ENCODE measurements at regions not wholly inside any gene's neighbourhood (a gene's known extent, or its start where the extent isn't known, plus 50 kb on each side); places are given as distances from the start of the nearest gene placed in this dataset.

- ChIA-PET CTCF (interaction anchor here (1.0 kb wide), 1 partner anchor 9 kb away, joined by 3 read pairs; no protein-coding TSS in a partner anchor), POLR2A (no interaction called here)
- H3K4me3 ChIP-seq (ENCODE audit: control insufficient read depth in 1 of 7, extremely low read depth in 1 of 7, insufficient read depth in 4 of 7, low read depth in 2 of 7, low read length in 6 of 7), result no peak overlapping the region
- H3K4me1 ChIP-seq (ENCODE audit: control extremely low read depth in 1 of 4, control insufficient read depth in 4 of 4, insufficient read depth in 4 of 4, low read length in 3 of 4), result no peaks in the 10 kb centered on the region
- no peak for DNase-seq
- H3K9me3 ChIP-seq (ENCODE audit: control extremely low read depth in 1 of 5, control insufficient read depth in 4 of 5, insufficient read depth in 2 of 5, low read depth in 1 of 5, low read length in 4 of 5), result no peaks in the 10 kb centered on the region
- 98% methylated on average over 11 of the region's 24 CpGs for WGBS (ENCODE audit: insufficient coverage)
- no peak overlapping the region for H3K27ac ChIP-seq (ENCODE audit: insufficient read depth in 1 of 2, low read depth in 1 of 2, low read length in 2 of 2, poor library complexity in 1 of 2, severe bottlenecking in 2 of 2)
- H3K27me3 ChIP-seq (replicated peaks in 2 of 5; ENCODE audit: control insufficient read depth in 4 of 5, insufficient read depth in 5 of 5, low read length in 4 of 5), result peaks cover 0 to 35% (median 3%) of the 10 kb centered on the region in 5 experiments
- no peaks in the 10 kb centered on the region for H3K36me3 ChIP-seq (ENCODE audit: control insufficient read depth in 4 of 4, insufficient read depth in 4 of 4, low read length in 3 of 4)
Measured at GRCh38 chr12:105562199-105562971, 231.9 kb downstream of the C12orf75 start.

DNA sequence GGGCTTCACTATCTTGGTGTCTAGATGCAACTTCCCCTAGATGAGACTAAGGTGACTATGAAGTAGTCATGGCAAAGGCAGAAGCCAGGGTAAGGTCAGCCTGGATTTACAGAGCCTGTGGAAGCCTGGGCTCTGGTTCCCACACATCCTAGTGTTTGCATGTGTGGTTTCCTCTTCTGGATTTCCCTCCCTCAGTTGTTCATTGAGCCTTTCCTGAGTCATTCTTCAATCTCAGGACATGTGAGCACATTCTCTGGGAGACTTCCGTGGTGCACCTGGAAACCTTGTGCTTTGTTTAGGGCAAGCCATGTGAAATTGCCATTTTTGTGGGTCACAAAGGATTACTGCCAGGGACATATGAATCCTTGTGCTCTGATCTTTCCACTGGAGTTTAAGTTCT, 236.6 kb downstream of the C12orf75 start:
- H3K36me3 ChIP-seq (ENCODE audit: control insufficient read depth in 4 of 4, insufficient read depth in 4 of 4, low read length in 3 of 4), result no peaks in the 10 kb centered on the region
- no peaks in the 10 kb centered on the region for H3K4me1 ChIP-seq (ENCODE audit: control extremely low read depth in 1 of 4, control insufficient read depth in 4 of 4, insufficient read depth in 4 of 4, low read length in 3 of 4)
- POLR2A ChIA-PET, result no interaction called here
- DNase-seq, result no peak
- CTCF ChIA-PET, result no interaction called here
- peaks cover 0 to 1% (median 0%) of the 10 kb centered on the region in 5 experiments for H3K9me3 ChIP-seq (ENCODE audit: control extremely low read depth in 1 of 5, control insufficient read depth in 4 of 5, insufficient read depth in 2 of 5, low read depth in 1 of 5, low read length in 4 of 5)
- peaks cover 0 to 25% (median 3%) of the 10 kb centered on the region in 5 experiments for H3K27me3 ChIP-seq (replicated peaks in 2 of 5; ENCODE audit: control insufficient read depth in 4 of 5, insufficient read depth in 5 of 5, low read length in 4 of 5)
- no peak overlapping the region for H3K4me3 ChIP-seq (ENCODE audit: control insufficient read depth in 1 of 7, extremely low read depth in 1 of 7, insufficient read depth in 4 of 7, low read depth in 2 of 7, low read length in 6 of 7)
- 75% methylated on average over 1 of the region's 1 CpG for WGBS (ENCODE audit: insufficient coverage)
- H3K27ac ChIP-seq (ENCODE audit: insufficient read depth in 1 of 2, low read depth in 1 of 2, low read length in 2 of 2, poor library complexity in 1 of 2, severe bottlenecking in 2 of 2), result no peak overlapping the region

GRCh38 chr12:105569886-105570285, 239.4 kb downstream of the C12orf75 start:
- POLR2A ChIA-PET, result no interaction called here
- CTCF ChIA-PET, result no interaction called here
- no peaks in the 10 kb centered on the region for H3K36me3 ChIP-seq (ENCODE audit: control insufficient read depth in 4 of 4, insufficient read depth in 4 of 4, low read length in 3 of 4)
- H3K9me3 ChIP-seq (ENCODE audit: control extremely low read depth in 1 of 5, control insufficient read depth in 4 of 5, insufficient read depth in 2 of 5, low read depth in 1 of 5, low read length in 4 of 5), result peaks cover 0 to 4% (median 0%) of the 10 kb centered on the region in 5 experiments
- H3K4me1 ChIP-seq (ENCODE audit: control extremely low read depth in 1 of 4, control insufficient read depth in 4 of 4, insufficient read depth in 4 of 4, low read length in 3 of 4), result no peaks in the 10 kb centered on the region
- DNase-seq, result peak; percentile 9 to 43 (median 33)
- 53% methylated on average over 2 of the region's 3 CpGs for WGBS (ENCODE audit: insufficient coverage)
- H3K4me3 ChIP-seq (ENCODE audit: control insufficient read depth in 1 of 7, extremely low read depth in 1 of 7, insufficient read depth in 4 of 7, low read depth in 2 of 7, low read length in 6 of 7), result no peak overlapping the region
- H3K27me3 ChIP-seq (replicated peaks in 2 of 5; ENCODE audit: control insufficient read depth in 4 of 5, insufficient read depth in 5 of 5, low read length in 4 of 5), result peaks cover 0 to 34% (median 4%) of the 10 kb centered on the region in 5 experiments
- no peak overlapping the region for H3K27ac ChIP-seq (ENCODE audit: insufficient read depth in 1 of 2, low read depth in 1 of 2, low read length in 2 of 2, poor library complexity in 1 of 2, severe bottlenecking in 2 of 2)

- Histone ChIP-seq H3K36me3 (ENCODE audit: control insufficient read depth in 4 of 4, insufficient read depth in 4 of 4, low read length in 3 of 4) (no peaks in the 10 kb centered on the region), H3K9me3 (ENCODE audit: control extremely low read depth in 1 of 5, control insufficient read depth in 4 of 5, insufficient read depth in 2 of 5, low read depth in 1 of 5, low read length in 4 of 5) (peaks cover 0 to 4% (median 0%) of the 10 kb centered on the region in 5 experiments), H3K27me3 (replicated peaks in 2 of 5; ENCODE audit: control insufficient read depth in 4 of 5, insufficient read depth in 5 of 5, low read length in 4 of 5) (peaks cover 0 to 32% (median 4%) of the 10 kb centered on the region in 5 experiments), H3K4me3 (ENCODE audit: control insufficient read depth in 1 of 7, extremely low read depth in 1 of 7, insufficient read depth in 4 of 7, low read depth in 2 of 7, low read length in 6 of 7) (no peak overlapping the region), H3K4me1 (ENCODE audit: control extremely low read depth in 1 of 4, control insufficient read depth in 4 of 4, insufficient read depth in 4 of 4, low read length in 3 of 4) (no peaks in the 10 kb centered on the region), H3K27ac (ENCODE audit: insufficient read depth in 1 of 2, low read depth in 1 of 2, low read length in 2 of 2, poor library complexity in 1 of 2, severe bottlenecking in 2 of 2) (no peak overlapping the region)
- ChIA-PET CTCF (no interaction called here), POLR2A (no interaction called here)
- WGBS (ENCODE audit: insufficient coverage), result 93% methylated on average over 4 of the region's 4 CpGs
- no peak for DNase-seq
Measured at GRCh38 chr12:105570944-105571343, 240.5 kb downstream of the C12orf75 start.

DNA sequence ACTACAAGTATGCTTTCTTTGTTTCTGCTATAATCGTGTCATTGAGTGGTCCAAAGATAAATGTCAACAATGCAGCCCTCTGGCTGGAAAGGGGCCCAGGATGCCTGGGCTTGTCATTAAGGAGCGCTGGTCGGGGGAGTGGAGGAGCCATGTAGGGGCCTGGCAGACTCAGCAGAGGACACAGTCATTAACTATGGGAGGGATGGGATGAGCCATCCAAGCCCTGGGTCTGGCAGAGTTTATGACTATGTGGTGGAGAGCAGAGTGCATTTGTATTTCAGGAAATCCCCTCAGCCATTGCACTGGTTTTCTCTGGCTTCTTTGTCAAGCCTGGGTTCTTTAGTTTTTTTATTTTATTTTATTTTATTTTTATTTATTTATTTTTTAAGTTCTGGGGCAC, 243.1 kb downstream of the C12orf75 start:
- no peak overlapping the region for H3K4me3 ChIP-seq (ENCODE audit: control insufficient read depth in 1 of 7, extremely low read depth in 1 of 7, insufficient read depth in 4 of 7, low read depth in 2 of 7, low read length in 6 of 7)
- H3K4me1 ChIP-seq (ENCODE audit: control extremely low read depth in 1 of 4, control insufficient read depth in 4 of 4, insufficient read depth in 4 of 4, low read length in 3 of 4), result no peaks in the 10 kb centered on the region
- H3K36me3 ChIP-seq (ENCODE audit: control insufficient read depth in 4 of 4, insufficient read depth in 4 of 4, low read length in 3 of 4), result no peaks in the 10 kb centered on the region
- peaks cover 0 to 4% (median 0%) of the 10 kb centered on the region in 5 experiments for H3K9me3 ChIP-seq (ENCODE audit: control extremely low read depth in 1 of 5, control insufficient read depth in 4 of 5, insufficient read depth in 2 of 5, low read depth in 1 of 5, low read length in 4 of 5)
- H3K27ac ChIP-seq (ENCODE audit: insufficient read depth in 1 of 2, low read depth in 1 of 2, low read length in 2 of 2, poor library complexity in 1 of 2, severe bottlenecking in 2 of 2), result no peak overlapping the region
- peaks cover 0 to 20% (median 3%) of the 10 kb centered on the region in 5 experiments for H3K27me3 ChIP-seq (replicated peaks in 2 of 5; ENCODE audit: control insufficient read depth in 4 of 5, insufficient read depth in 5 of 5, low read length in 4 of 5)
- DNase-seq, result no peak
- 97% methylated on average over 3 of the region's 3 CpGs for WGBS (ENCODE audit: insufficient coverage)
- ChIA-PET CTCF (no interaction called here), POLR2A (no interaction called here)

DNA sequence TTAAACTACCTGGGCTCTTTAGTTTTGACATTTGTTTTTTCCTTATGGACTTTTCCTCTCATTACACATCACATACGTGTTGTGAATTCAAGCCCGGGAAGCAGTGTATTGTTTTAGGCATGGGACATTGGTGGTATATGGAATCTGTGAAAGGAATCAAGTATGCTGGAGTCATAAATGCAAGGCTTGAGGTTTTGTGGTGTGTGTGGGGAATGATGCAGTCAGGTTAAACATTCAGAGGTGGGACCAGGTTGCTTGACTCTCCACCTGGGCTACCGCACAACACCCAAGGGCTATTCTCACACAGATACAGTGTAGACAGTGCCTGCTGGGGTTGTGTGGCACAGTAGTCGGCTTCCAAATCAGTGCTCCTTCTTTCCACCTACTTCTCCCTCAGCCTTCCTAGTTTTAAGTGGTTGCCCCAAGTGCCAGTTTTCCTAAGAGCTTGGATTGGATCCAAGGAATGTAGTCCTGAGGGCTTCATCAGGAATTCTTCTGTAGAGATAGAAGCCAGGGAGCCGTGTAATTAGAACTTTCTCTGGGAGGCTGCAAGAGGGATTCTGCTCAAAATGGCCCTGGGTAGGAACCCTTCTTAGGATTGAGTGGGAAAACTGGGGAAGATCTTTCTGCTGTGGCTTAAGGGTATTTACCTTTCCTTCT, 243.7 kb downstream of the C12orf75 start:
- Histone ChIP-seq H3K4me1 (ENCODE audit: control extremely low read depth in 1 of 4, control insufficient read depth in 4 of 4, insufficient read depth in 4 of 4, low read length in 3 of 4) (no peaks in the 10 kb centered on the region), H3K4me3 (ENCODE audit: control insufficient read depth in 1 of 7, extremely low read depth in 1 of 7, insufficient read depth in 4 of 7, low read depth in 2 of 7, low read length in 6 of 7) (no peak overlapping the region), H3K9me3 (ENCODE audit: control extremely low read depth in 1 of 5, control insufficient read depth in 4 of 5, insufficient read depth in 2 of 5, low read depth in 1 of 5, low read length in 4 of 5) (peaks cover 0 to 4% (median 0%) of the 10 kb centered on the region in 5 experiments), H3K36me3 (ENCODE audit: control insufficient read depth in 4 of 4, insufficient read depth in 4 of 4, low read length in 3 of 4) (no peaks in the 10 kb centered on the region), H3K27ac (ENCODE audit: insufficient read depth in 1 of 2, low read depth in 1 of 2, low read length in 2 of 2, poor library complexity in 1 of 2, severe bottlenecking in 2 of 2) (no peak overlapping the region), H3K27me3 (replicated peaks in 2 of 5; ENCODE audit: control insufficient read depth in 4 of 5, insufficient read depth in 5 of 5, low read length in 4 of 5) (peaks cover 0 to 20% (median 3%) of the 10 kb centered on the region in 5 experiments)
- 93% methylated on average over 2 of the region's 5 CpGs for WGBS (ENCODE audit: insufficient coverage)
- POLR2A ChIA-PET, result no interaction called here
- DNase-seq, result no peak
- CTCF ChIA-PET, result no interaction called here

- H3K27me3 ChIP-seq (replicated peaks in 2 of 5; ENCODE audit: control insufficient read depth in 4 of 5, insufficient read depth in 5 of 5, low read length in 4 of 5), result peaks cover 0 to 22% (median 3%) of the 10 kb centered on the region in 5 experiments
- no peak overlapping the region for H3K4me3 ChIP-seq (ENCODE audit: control insufficient read depth in 1 of 7, extremely low read depth in 1 of 7, insufficient read depth in 4 of 7, low read depth in 2 of 7, low read length in 6 of 7)
- ChIA-PET CTCF (no interaction called here), POLR2A (no interaction called here)
- DNase-seq, result no peak
- H3K27ac ChIP-seq (ENCODE audit: insufficient read depth in 1 of 2, low read depth in 1 of 2, low read length in 2 of 2, poor library complexity in 1 of 2, severe bottlenecking in 2 of 2), result no peak overlapping the region
- peaks cover 0 to 4% (median 0%) of the 10 kb centered on the region in 5 experiments for H3K9me3 ChIP-seq (ENCODE audit: control extremely low read depth in 1 of 5, control insufficient read depth in 4 of 5, insufficient read depth in 2 of 5, low read depth in 1 of 5, low read length in 4 of 5)
- H3K36me3 ChIP-seq (ENCODE audit: control insufficient read depth in 4 of 4, insufficient read depth in 4 of 4, low read length in 3 of 4), result no peaks in the 10 kb centered on the region
- H3K4me1 ChIP-seq (ENCODE audit: control extremely low read depth in 1 of 4, control insufficient read depth in 4 of 4, insufficient read depth in 4 of 4, low read length in 3 of 4), result no peaks in the 10 kb centered on the region
- WGBS (ENCODE audit: insufficient coverage), result 92% methylated on average over 2 of the region's 2 CpGs
Measured at GRCh38 chr12:105575235-105575634, 244.7 kb downstream of the C12orf75 start.
